CD4-positive, alpha-beta T cell treated with Interleukin-15 for 1 hour (primary cell): ENCODE measurements at regions not wholly inside any gene's neighbourhood (a gene's known extent, or its start where the extent isn't known, plus 50 kb on each side); places are given as distances from the start of the nearest gene placed in this dataset.

Experiments
- DNase-seq: peaks from one replicate; pipeline ENCODE4 v3.0.0-alpha.2; 2020

GRCh38 chr15:39051626-39052322 lies 487.2 kb upstream of the RASGRP1 start:
- no peak for DNase-seq

DNA sequence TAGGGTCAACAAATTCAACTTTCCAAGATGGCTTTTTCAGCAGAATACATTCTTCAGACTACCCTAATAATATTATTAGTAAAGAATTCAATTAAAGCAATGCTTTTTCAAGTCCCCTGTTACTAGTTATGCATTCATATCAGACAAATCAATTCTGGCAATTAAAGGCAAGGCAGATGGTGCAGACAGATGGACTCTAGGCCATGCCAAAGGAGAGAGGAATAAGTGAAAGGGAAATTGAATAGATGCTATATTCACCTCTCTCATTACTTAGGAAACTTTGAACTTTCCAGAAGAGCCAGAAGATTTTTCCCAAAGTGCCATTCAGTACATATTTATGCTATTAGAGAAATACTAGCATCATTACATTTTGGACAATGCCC lies 487.7 kb upstream of the RASGRP1 start:
- DNase-seq, result no peak

DNA sequence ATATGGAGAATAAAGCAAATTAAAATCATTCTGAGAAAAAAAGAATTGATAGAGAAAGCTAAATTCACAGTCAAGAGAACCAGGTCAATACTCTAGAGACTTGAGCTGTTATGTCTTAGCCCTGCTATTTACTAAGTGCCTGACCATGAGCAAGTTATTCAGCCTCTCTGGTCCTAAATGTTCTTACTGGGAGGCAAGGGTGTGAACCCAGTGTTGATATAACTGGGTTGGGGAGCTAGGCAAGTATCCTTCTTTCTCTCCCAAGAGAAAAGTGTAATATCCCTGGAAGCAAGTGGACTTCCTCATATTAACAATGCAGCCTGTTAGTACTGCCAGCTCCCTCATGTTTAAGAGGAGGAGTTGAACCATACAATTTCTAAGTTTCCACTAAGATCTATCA lies 488.9 kb upstream of the RASGRP1 start:
- no peak for DNase-seq

GRCh38 chr15:39054128-39054732 lies 489.6 kb upstream of the RASGRP1 start:
- no peak for DNase-seq

- DNase-seq, result no peak
Measured at GRCh38 chr15:39056357-39056756, 491.7 kb upstream of the RASGRP1 start.

- DNase-seq, result no peak
Measured at GRCh38 chr15:39058351-39059131, 493.9 kb upstream of the RASGRP1 start.

GRCh38 chr15:39059917-39060316 lies 495.3 kb upstream of the RASGRP1 start:
- no peak for DNase-seq

DNA sequence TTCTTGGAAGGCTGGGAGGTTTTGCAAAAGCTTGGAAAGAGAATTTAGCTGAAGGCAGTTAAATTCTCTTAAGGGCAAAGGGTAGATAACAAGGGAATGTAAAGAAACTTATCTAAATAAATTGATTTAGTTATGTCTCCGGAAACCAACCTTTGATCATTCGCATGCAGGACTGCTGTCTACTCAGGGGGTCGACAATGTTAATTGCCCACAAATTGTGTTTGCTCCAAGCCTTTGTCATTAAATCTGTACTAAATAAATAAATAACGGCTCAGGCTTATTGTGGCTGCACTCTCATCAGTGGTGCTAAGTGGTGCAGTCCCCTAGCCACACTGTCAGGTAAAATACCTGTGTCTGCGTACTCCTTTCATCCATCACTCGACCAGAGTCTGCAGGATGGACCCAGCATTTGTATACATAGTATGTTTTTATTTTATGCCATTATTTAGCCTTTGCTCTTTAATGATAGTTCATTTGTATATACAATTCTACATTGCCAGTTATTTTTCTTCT lies 497.4 kb upstream of the RASGRP1 start:
- no peak for DNase-seq

DNA sequence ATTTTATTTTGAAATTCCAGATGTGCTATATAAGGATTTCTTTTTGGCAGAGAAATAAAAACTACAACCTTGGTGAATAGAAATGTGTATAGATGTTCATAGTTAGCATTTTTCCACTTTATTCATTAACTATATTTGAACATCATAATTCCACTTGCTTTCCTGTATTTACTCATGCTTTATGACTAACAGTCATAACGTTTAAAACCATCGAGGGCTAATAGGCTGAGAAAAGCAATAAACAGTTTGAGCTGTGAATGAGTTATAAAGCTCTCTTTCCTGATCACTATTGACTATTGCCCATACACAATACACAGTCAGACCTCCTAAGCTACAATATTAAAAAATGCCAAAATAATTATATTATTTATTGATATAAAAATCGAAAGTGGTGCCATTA lies 502.1 kb upstream of the RASGRP1 start:
- DNase-seq, result no peak

GRCh38 chr15:39074341-39074985 lies 506.4 kb upstream of the THBS1 start:
- DNase-seq, result no peak

- no peak for DNase-seq
Measured at GRCh38 chr15:39075311-39075710, 505.6 kb upstream of the THBS1 start.

GRCh38 chr15:39075756-39076341 lies 505.0 kb upstream of the THBS1 start:
- DNase-seq, result no peak

- DNase-seq, result no peak
Measured at GRCh38 chr15:39078026-39078425, 502.9 kb upstream of the THBS1 start.

DNA sequence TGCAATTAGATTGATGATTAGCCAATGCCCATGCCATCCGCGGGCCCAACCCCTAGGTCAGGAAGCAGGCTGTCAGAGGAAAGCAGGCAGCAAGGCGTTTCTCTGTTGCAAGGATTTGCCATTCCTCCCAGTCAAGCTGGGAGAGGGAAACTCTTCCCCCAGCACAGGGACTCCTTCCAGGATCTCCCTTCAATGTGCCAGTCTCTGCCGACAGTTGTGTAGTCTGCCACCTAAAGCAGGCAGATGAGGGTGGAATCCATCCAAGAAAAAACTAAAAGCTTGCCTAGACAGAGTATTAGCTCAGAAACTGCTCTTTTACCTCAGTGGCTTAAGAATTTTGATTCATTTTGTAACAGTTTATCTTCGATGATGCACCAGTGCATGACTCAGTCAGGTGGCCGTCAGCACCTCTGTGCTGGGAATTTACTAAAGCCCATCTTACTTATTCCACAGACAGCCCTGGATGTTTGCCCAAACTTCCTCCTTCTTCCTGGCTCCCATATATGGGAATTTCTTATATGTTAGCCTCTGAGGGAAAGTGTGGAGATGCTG lies 501.5 kb upstream of the THBS1 start:
- DNase-seq, result no peak

GRCh38 chr15:39083213-39083612 lies 497.7 kb upstream of the THBS1 start:
- DNase-seq, result no peak

DNA sequence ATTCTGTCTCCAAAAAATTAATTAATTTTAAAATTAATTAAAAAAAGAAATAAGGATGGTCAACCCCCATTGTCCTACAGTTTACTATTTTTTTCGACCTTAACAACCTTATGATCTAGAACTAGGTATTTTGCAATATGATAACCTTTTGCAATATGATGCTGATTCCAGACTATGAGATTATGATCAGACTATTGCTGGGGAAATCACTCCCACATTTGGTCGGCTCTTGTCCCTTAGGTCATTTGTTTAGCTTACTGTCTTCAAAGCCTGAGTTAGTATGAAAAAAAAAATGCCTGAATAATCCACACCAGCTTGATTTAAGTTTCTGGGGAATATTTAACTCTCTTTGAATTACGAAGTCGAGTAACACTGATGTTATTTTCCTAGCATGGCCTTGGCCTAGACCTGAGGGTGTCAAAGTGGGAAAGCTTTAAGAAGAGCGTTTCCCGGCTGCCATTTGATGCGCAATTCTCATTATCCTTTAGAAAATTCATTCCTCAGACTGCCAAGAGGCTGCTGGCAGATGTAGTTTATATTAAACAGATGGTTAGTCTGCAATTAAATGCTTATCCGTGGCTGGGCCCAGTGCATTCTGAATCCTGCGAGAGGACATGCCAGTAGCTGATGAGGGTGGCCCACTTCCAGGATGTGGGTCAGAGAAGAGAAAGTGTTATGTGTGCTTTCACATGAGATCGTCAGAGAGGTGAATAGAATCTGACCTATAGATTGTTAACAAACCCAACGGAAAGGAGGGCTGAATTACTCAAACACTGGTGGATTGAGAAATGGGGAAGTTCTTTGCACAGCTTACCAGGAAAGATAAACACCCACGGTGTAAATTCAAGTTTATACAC lies 496.0 kb upstream of the THBS1 start:
- DNase-seq, result no peak

- DNase-seq, result no peak
Measured at GRCh38 chr15:39086641-39087040, 494.2 kb upstream of the THBS1 start.

DNA sequence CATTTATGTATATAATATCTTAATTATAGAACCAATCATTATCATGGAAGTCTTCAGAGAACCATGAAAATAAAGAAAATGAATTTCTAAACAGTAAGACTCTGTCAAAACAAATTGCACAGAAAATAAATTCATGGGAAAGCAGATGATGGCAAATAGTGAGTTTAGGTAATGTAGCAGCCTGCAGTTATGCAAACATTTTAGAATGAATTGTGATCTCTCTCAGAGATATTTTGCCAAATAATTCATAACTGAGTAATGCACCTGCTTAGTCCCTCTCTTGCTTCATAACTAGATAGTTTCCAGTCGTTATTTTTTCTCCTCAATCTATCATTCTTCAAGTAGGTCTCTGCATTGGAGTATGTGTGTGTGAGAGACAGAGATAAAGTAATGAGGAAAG lies 492.7 kb upstream of the THBS1 start:
- DNase-seq, result no peak

- no peak for DNase-seq
Measured at GRCh38 chr15:39092354-39092753, 488.5 kb upstream of the THBS1 start.

DNA sequence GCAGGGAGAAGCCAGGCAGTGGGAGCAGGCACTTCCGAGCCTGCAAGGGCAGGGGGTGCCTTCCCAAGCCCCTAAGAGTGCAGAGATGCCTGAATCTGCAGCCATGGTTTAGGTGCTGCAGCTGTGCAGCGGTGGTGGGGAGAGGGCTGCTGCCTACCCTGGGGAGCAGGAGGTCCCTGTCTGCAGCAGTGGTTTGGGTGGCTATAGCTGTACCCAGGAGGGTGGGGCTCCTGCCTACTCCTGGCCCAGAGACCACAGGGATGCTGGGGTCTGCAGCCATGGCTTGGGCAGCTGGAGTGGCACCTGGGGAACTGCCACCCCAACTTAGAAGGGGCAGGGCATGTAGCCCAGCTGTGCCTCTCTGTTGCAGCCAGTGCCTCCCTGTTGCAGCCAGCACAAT lies 488.1 kb upstream of the THBS1 start:
- no peak for DNase-seq

GRCh38 chr15:39094116-39094515 lies 486.8 kb upstream of the THBS1 start:
- no peak for DNase-seq
